ENCODE measurements at regions not wholly inside any gene's neighbourhood (a gene's known extent, or its start where the extent isn't known, plus 50 kb on each side); places are given as distances from the start of the nearest gene placed in this dataset.
A peak's percentile ranks its signal among the peaks of the same experiment; 100 is the strongest.

- Histone ChIP-seq H3K27me3 (ENCODE audit: control insufficient read depth, insufficient read depth, low read length) (no peaks in the 10 kb centered on the region), H3K9me3 (ENCODE audit: control insufficient read depth, insufficient read depth, low read length) (no peaks in the 10 kb centered on the region), H3K4me1 (ENCODE audit: control insufficient read depth, insufficient read depth, low read length) (peaks cover 13% of the 10 kb centered on the region), H3K27ac (ENCODE audit: low read depth, low read length) (peak overlapping the region; percentile 56), H3K4me3 (ENCODE audit: low read depth, low read length) (no peak overlapping the region), H3K9ac (ENCODE audit: low read depth, low read length) (no peak overlapping the region), H3K36me3 (ENCODE audit: control insufficient read depth, insufficient read depth, low read length) (no peaks in the 10 kb centered on the region)
These were observed 459.6 kb downstream of the UTRN start for GRCh38 chr6:144744720-144745119.

GRCh38 chr6:144745439-144745838 lies 460.3 kb downstream of the UTRN start:
- Histone ChIP-seq H3K4me1 (ENCODE audit: control insufficient read depth, insufficient read depth, low read length) (peaks cover 13% of the 10 kb centered on the region), H3K27me3 (ENCODE audit: control insufficient read depth, insufficient read depth, low read length) (no peaks in the 10 kb centered on the region), H3K9ac (ENCODE audit: low read depth, low read length) (no peak overlapping the region), H3K9me3 (ENCODE audit: control insufficient read depth, insufficient read depth, low read length) (no peaks in the 10 kb centered on the region), H3K36me3 (ENCODE audit: control insufficient read depth, insufficient read depth, low read length) (no peaks in the 10 kb centered on the region), H3K27ac (ENCODE audit: low read depth, low read length) (no peak overlapping the region), H3K4me3 (ENCODE audit: low read depth, low read length) (no peak overlapping the region)

GRCh38 chr6:144746902-144747469 lies 461.9 kb downstream of the UTRN start:
- Histone ChIP-seq H3K36me3 (ENCODE audit: control insufficient read depth, insufficient read depth, low read length) (peaks cover 7% of the 10 kb centered on the region), H3K27me3 (ENCODE audit: control insufficient read depth, insufficient read depth, low read length) (no peaks in the 10 kb centered on the region), H3K9ac (ENCODE audit: low read depth, low read length) (no peak overlapping the region), H3K27ac (ENCODE audit: low read depth, low read length) (no peak overlapping the region), H3K9me3 (ENCODE audit: control insufficient read depth, insufficient read depth, low read length) (no peaks in the 10 kb centered on the region), H3K4me3 (ENCODE audit: low read depth, low read length) (no peak overlapping the region), H3K4me1 (ENCODE audit: control insufficient read depth, insufficient read depth, low read length) (peaks cover 13% of the 10 kb centered on the region)

GRCh38 chr6:144749263-144749662 lies 464.1 kb downstream of the UTRN start:
- Histone ChIP-seq H3K4me1 (ENCODE audit: control insufficient read depth, insufficient read depth, low read length) (peaks cover 13% of the 10 kb centered on the region), H3K9ac (ENCODE audit: low read depth, low read length) (no peak overlapping the region), H3K36me3 (ENCODE audit: control insufficient read depth, insufficient read depth, low read length) (peaks cover 18% of the 10 kb centered on the region)

GRCh38 chr6:144753023-144753705 lies 468.0 kb downstream of the UTRN start:
- Histone ChIP-seq H3K4me1 (ENCODE audit: control insufficient read depth, insufficient read depth, low read length) (0 out of 2 replicates have a peak, but pooled peaks cover 4% of the 10 kb centered on the region), H3K27ac (ENCODE audit: low read depth, low read length) (no peak overlapping the region), H3K36me3 (ENCODE audit: control insufficient read depth, insufficient read depth, low read length) (peaks cover 18% of the 10 kb centered on the region), H3K4me3 (ENCODE audit: low read depth, low read length) (no peak overlapping the region), H3K27me3 (ENCODE audit: control insufficient read depth, insufficient read depth, low read length) (no peaks in the 10 kb centered on the region), H3K9ac (ENCODE audit: low read depth, low read length) (no peak overlapping the region), H3K9me3 (ENCODE audit: control insufficient read depth, insufficient read depth, low read length) (no peaks in the 10 kb centered on the region)

More at GRCh38 chr6:144749263-144749662, 464.1 kb downstream of the UTRN start:
- Histone ChIP-seq H3K9me3 (ENCODE audit: control insufficient read depth, insufficient read depth, low read length) (no peaks in the 10 kb centered on the region), H3K27me3 (ENCODE audit: control insufficient read depth, insufficient read depth, low read length) (no peaks in the 10 kb centered on the region), H3K4me3 (ENCODE audit: low read depth, low read length) (no peak overlapping the region), H3K27ac (ENCODE audit: low read depth, low read length) (no peak overlapping the region)

GRCh38 chr6:144756469-144756868 lies 471.3 kb downstream of the UTRN start:
- 0 out of 2 replicates have a peak, but pooled peaks cover 4% of the 10 kb centered on the region for H3K4me1 ChIP-seq (ENCODE audit: control insufficient read depth, insufficient read depth, low read length)
- no peak overlapping the region for H3K4me3 ChIP-seq (ENCODE audit: low read depth, low read length)
- no peaks in the 10 kb centered on the region for H3K27me3 ChIP-seq (ENCODE audit: control insufficient read depth, insufficient read depth, low read length)
- H3K9me3 ChIP-seq (ENCODE audit: control insufficient read depth, insufficient read depth, low read length): no peaks in the 10 kb centered on the region
- no peak overlapping the region for H3K9ac ChIP-seq (ENCODE audit: low read depth, low read length)
- peaks cover 17% of the 10 kb centered on the region for H3K36me3 ChIP-seq (ENCODE audit: control insufficient read depth, insufficient read depth, low read length)
- no peak overlapping the region for H3K27ac ChIP-seq (ENCODE audit: low read depth, low read length)

GRCh38 chr6:144757299-144757698 lies 472.2 kb downstream of the UTRN start:
- Histone ChIP-seq H3K27me3 (ENCODE audit: control insufficient read depth, insufficient read depth, low read length) (no peaks in the 10 kb centered on the region), H3K9me3 (ENCODE audit: control insufficient read depth, insufficient read depth, low read length) (no peaks in the 10 kb centered on the region), H3K36me3 (ENCODE audit: control insufficient read depth, insufficient read depth, low read length) (peaks cover 8% of the 10 kb centered on the region), H3K4me3 (ENCODE audit: low read depth, low read length) (no peak overlapping the region), H3K27ac (ENCODE audit: low read depth, low read length) (no peak overlapping the region), H3K9ac (ENCODE audit: low read depth, low read length) (no peak overlapping the region), H3K4me1 (ENCODE audit: control insufficient read depth, insufficient read depth, low read length) (0 out of 2 replicates have a peak, but pooled peaks cover 4% of the 10 kb centered on the region)

GRCh38 chr6:144757730-144758129 lies 472.6 kb downstream of the UTRN start:
- peaks cover 7% of the 10 kb centered on the region for H3K36me3 ChIP-seq (ENCODE audit: control insufficient read depth, insufficient read depth, low read length)
- no peak overlapping the region for H3K27ac ChIP-seq (ENCODE audit: low read depth, low read length)
- 0 out of 2 replicates have a peak, but pooled peaks cover 4% of the 10 kb centered on the region for H3K4me1 ChIP-seq (ENCODE audit: control insufficient read depth, insufficient read depth, low read length)
- H3K4me3 ChIP-seq (ENCODE audit: low read depth, low read length): no peak overlapping the region
- H3K9ac ChIP-seq (ENCODE audit: low read depth, low read length): no peak overlapping the region
- H3K27me3 ChIP-seq (ENCODE audit: control insufficient read depth, insufficient read depth, low read length): no peaks in the 10 kb centered on the region
- H3K9me3 ChIP-seq (ENCODE audit: control insufficient read depth, insufficient read depth, low read length): no peaks in the 10 kb centered on the region

- H3K36me3 ChIP-seq (ENCODE audit: control insufficient read depth, insufficient read depth, low read length): peaks cover 2% of the 10 kb centered on the region; the same call in 1 of the 2 replicates
- no peaks in the 10 kb centered on the region for H3K27me3 ChIP-seq (ENCODE audit: control insufficient read depth, insufficient read depth, low read length)
These were observed 473.5 kb downstream of the UTRN start for GRCh38 chr6:144758602-144759001.

GRCh38 chr6:144762469-144762868 lies 477.3 kb downstream of the UTRN start:
- H3K4me3 ChIP-seq (ENCODE audit: low read depth, low read length): no peak overlapping the region
- H3K36me3 ChIP-seq (ENCODE audit: control insufficient read depth, insufficient read depth, low read length): 0 out of 2 replicates have a peak, but pooled peaks cover 2% of the 10 kb centered on the region
- H3K27ac ChIP-seq (ENCODE audit: low read depth, low read length): no peak overlapping the region
- no peak overlapping the region for H3K9ac ChIP-seq (ENCODE audit: low read depth, low read length)
- no peaks in the 10 kb centered on the region for H3K27me3 ChIP-seq (ENCODE audit: control insufficient read depth, insufficient read depth, low read length)
- no peaks in the 10 kb centered on the region for H3K4me1 ChIP-seq (ENCODE audit: control insufficient read depth, insufficient read depth, low read length)
- H3K9me3 ChIP-seq (ENCODE audit: control insufficient read depth, insufficient read depth, low read length): no peaks in the 10 kb centered on the region

More at GRCh38 chr6:144758602-144759001, 473.5 kb downstream of the UTRN start:
- no peaks in the 10 kb centered on the region for H3K9me3 ChIP-seq (ENCODE audit: control insufficient read depth, insufficient read depth, low read length)
- no peak overlapping the region for H3K4me3 ChIP-seq (ENCODE audit: low read depth, low read length)
- H3K4me1 ChIP-seq (ENCODE audit: control insufficient read depth, insufficient read depth, low read length): 0 out of 2 replicates have a peak, but pooled peaks cover 4% of the 10 kb centered on the region
- no peak overlapping the region for H3K27ac ChIP-seq (ENCODE audit: low read depth, low read length)
- H3K9ac ChIP-seq (ENCODE audit: low read depth, low read length): no peak overlapping the region

- H3K4me1 ChIP-seq (ENCODE audit: control insufficient read depth, insufficient read depth, low read length): peaks cover 21% of the 10 kb centered on the region
- no peaks in the 10 kb centered on the region for H3K27me3 ChIP-seq (ENCODE audit: control insufficient read depth, insufficient read depth, low read length)
- H3K9ac ChIP-seq (ENCODE audit: low read depth, low read length): no peak overlapping the region
- H3K4me3 ChIP-seq (ENCODE audit: low read depth, low read length): no peak overlapping the region
- 0 out of 2 replicates have a peak, but pooled peaks cover 2% of the 10 kb centered on the region for H3K36me3 ChIP-seq (ENCODE audit: control insufficient read depth, insufficient read depth, low read length)
- no peak overlapping the region for H3K27ac ChIP-seq (ENCODE audit: low read depth, low read length)
- H3K9me3 ChIP-seq (ENCODE audit: control insufficient read depth, insufficient read depth, low read length): no peaks in the 10 kb centered on the region
These were observed 481.9 kb downstream of the UTRN start for GRCh38 chr6:144767051-144767450.

Data from HUES48 (cell line).